ENCODE measurements at regions not wholly inside any gene's neighbourhood (a gene's known extent, or its start where the extent isn't known, plus 50 kb on each side); places are given as distances from the start of the nearest gene placed in this dataset.

GRCh38 chr2:138213624-138214023 lies 249.4 kb downstream of the HNMT start:
- TF ChIP-seq CTCF (conservative IDR thresholded peaks at IDR 0.05; ENCODE audit: low read depth, low read length) (no peak), EZH2 (IDR thresholded peaks at IDR 0.05; ENCODE audit: borderline replicate concordance, low read depth, low read length, poor library complexity, severe bottlenecking) (no peak)
